ENCODE measurements at regions not wholly inside any gene's neighbourhood (a gene's known extent, or its start where the extent isn't known, plus 50 kb on each side); places are given as distances from the start of the nearest gene placed in this dataset.

DNA sequence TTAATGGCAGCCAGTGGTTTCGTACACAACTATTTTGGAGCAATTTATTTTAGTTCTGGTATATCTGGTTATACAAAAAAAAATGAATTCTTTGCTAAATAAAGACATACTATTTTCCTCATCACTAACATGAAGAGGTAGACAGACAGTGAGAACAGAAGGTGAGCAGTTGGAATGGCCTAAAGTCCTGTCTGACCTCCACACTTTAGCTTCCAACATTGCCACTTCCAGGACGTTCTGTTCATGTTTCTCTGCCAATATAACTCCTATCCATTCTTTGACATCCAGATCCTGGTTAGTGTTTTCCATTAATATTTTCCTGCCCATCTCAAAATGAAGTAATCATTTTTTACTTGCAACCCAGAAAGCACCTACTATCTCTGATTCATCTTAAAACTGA lies 112.9 kb upstream of the FRY start:
- TF ChIP-seq, protein P1, sequence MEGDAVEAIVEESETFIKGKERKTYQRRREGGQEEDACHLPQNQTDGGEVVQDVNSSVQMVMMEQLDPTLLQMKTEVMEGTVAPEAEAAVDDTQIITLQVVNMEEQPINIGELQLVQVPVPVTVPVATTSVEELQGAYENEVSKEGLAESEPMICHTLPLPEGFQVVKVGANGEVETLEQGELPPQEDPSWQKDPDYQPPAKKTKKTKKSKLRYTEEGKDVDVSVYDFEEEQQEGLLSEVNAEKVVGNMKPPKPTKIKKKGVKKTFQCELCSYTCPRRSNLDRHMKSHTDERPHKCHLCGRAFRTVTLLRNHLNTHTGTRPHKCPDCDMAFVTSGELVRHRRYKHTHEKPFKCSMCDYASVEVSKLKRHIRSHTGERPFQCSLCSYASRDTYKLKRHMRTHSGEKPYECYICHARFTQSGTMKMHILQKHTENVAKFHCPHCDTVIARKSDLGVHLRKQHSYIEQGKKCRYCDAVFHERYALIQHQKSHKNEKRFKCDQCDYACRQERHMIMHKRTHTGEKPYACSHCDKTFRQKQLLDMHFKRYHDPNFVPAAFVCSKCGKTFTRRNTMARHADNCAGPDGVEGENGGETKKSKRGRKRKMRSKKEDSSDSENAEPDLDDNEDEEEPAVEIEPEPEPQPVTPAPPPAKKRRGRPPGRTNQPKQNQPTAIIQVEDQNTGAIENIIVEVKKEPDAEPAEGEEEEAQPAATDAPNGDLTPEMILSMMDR (IDR thresholded peaks at IDR 0.05): no peak
- TF ChIP-seq POLR2A (IDR thresholded peaks at IDR 0.05) (no peak), POLR2AphosphoS5 (IDR thresholded peaks at IDR 0.05) (no peak), EP300 (IDR thresholded peaks at IDR 0.05) (no peak)
